ENCODE measurements at regions not wholly inside any gene's neighbourhood (a gene's known extent, or its start where the extent isn't known, plus 50 kb on each side); places are given as distances from the start of the nearest gene placed in this dataset.

DNA sequence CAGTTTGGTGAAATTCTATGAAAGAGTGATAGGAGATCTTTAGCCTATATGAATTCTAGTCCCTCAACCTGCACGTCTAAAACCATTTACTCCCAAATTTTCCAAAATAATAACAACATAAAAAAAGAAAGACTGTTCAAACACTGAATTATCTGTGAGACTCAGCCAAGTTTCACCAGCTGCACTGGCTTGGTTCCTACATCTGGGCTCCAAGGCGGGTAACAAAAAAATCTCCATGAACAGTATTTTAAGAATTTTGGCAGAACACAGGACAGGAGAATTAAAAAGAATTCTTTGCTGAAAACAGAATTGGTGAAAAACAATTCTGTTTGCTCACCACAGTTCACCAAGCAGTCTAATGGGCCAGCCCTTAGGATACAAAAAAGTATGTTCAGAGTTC lies 536.8 kb upstream of the ATP2B1 start:
- DNase-seq (ENCODE audit: extremely low spot score), result no peak
- CTCF ChIA-PET, result no interaction called here
- POLR2A ChIA-PET, result no interaction called here
- TF ChIP-seq, protein P1, sequence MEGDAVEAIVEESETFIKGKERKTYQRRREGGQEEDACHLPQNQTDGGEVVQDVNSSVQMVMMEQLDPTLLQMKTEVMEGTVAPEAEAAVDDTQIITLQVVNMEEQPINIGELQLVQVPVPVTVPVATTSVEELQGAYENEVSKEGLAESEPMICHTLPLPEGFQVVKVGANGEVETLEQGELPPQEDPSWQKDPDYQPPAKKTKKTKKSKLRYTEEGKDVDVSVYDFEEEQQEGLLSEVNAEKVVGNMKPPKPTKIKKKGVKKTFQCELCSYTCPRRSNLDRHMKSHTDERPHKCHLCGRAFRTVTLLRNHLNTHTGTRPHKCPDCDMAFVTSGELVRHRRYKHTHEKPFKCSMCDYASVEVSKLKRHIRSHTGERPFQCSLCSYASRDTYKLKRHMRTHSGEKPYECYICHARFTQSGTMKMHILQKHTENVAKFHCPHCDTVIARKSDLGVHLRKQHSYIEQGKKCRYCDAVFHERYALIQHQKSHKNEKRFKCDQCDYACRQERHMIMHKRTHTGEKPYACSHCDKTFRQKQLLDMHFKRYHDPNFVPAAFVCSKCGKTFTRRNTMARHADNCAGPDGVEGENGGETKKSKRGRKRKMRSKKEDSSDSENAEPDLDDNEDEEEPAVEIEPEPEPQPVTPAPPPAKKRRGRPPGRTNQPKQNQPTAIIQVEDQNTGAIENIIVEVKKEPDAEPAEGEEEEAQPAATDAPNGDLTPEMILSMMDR (IDR thresholded peaks at IDR 0.05; ENCODE audit: control extremely low read depth, extremely low read depth, low read depth, missing control alignments), result no peak

DNA sequence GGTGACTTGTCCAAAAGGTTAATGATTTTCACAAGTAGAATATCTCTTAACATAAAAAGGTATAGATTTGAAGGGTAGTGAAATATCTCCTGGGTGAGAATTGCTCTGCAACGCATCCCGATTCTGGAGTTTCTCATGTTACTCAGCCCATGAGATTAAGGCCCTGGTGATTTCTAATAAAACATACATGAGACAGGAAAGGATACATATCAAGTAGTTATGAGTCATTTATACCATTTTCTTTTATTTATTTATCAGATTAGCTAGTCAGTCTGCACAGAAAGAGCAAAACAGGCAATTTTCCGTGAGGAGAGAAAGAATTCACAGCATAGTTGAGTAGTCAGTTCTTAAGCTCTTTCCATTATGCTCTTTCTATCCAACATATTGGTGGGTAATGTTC lies 535.6 kb upstream of the ATP2B1 start:
- ChIA-PET POLR2A (no interaction called here), CTCF (interaction anchor here (1.4 to 2.0 kb wide), 2 partner anchors 9 to 11 kb away, joined by 4 to 9 read pairs; no protein-coding TSS in a partner anchor)
- TF ChIP-seq, protein P1 (IDR thresholded peaks at IDR 0.05; ENCODE audit: control extremely low read depth, extremely low read depth, low read depth, missing control alignments), result no peak
- no peak for DNase-seq (ENCODE audit: extremely low spot score)

DNA sequence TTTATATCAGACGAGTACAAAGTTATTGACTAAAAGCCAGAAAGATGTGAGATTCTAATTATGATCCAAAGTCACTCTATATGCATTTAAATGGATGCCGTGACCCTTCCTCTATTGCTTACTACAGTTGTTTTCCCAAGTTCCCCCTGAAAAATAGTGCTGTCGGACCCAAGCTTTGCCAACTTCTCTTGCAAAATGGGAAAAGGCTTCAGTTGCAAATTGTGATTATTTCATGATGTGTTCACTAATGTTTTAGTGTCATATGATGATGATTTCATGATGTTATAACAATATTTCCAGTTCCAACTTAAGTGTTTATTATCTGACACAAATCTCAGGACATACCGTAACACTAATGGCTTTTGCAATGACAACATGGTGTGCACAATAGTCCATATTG lies 534.6 kb upstream of the ATP2B1 start:
- CTCF ChIA-PET, result interaction anchor here (2.0 kb wide), 1 partner anchor 10 kb away, joined by 9 read pairs; no protein-coding TSS in a partner anchor
- DNase-seq (ENCODE audit: extremely low spot score), result no peak
- TF ChIP-seq, protein P1 (IDR thresholded peaks at IDR 0.05; ENCODE audit: control extremely low read depth, extremely low read depth, low read depth, missing control alignments), result no peak
- POLR2A ChIA-PET, result no interaction called here

DNA sequence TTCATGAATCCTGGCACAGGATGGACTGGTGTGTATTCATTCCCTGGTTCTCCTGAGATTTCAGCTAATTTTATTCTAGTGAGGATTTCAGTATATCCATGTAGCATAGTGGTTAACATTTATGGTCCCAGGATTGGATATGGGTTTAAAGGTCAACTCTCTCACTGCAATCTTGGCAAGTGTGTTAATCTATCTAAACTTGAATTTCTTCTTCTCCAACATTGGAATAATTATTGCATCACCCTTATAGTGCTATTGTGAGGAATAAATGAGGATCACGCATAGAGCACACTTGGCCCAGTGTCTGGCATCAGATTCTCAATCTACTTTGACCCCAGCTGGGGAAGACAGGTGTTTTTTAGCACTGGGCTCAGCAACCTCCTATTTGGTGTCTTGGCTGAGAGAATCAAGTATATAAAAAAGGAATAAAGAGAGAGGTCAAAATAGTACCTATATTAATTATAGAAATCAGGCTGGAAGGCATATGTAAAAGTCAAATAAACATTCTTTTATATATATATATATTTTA lies 531.2 kb upstream of the ATP2B1 start:
- ChIA-PET CTCF (no interaction called here), POLR2A (no interaction called here)

DNA sequence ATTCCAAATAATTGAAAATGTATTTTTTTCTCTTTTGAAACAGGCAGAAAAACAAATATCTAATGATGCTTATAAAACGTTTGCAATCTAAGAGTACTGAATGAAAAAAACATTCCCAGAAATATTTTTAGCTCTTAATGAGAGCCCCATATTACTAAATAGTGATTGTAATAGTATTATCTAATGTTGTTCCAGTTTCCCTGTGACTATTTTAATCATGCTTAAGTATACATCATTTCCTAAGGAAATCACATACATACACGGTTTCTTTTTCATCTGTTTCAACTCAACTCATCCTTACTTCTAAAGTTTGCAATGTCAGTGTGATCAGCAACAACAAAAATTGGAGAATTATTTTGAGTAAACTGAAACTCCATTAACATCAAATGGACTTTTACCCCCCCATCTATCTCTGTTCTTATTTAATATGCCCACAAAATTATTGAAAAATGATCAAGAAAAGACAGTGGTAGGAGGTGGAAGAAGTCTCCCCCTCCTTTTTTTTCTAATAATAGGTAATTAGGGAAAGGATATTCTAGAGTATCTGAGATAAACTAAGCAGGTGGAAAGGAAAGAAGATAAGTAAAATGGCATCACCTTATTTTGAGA lies 530.1 kb upstream of the ATP2B1 start:
- CTCF ChIA-PET, result interaction anchor here (1.4 kb wide), 1 partner anchor 1219 kb away, joined by 3 read pairs; no protein-coding TSS in a partner anchor
- DNase-seq (ENCODE audit: extremely low spot score), result no peak
- TF ChIP-seq, protein P1 (IDR thresholded peaks at IDR 0.05; ENCODE audit: control extremely low read depth, extremely low read depth, low read depth, missing control alignments), result no peak
- POLR2A ChIA-PET, result no interaction called here

More for the DNA sequence above, 531.2 kb upstream of the ATP2B1 start:
- no peak for DNase-seq (ENCODE audit: extremely low spot score)
- TF ChIP-seq, protein P1 (IDR thresholded peaks at IDR 0.05; ENCODE audit: control extremely low read depth, extremely low read depth, low read depth, missing control alignments), result no peak

DNA sequence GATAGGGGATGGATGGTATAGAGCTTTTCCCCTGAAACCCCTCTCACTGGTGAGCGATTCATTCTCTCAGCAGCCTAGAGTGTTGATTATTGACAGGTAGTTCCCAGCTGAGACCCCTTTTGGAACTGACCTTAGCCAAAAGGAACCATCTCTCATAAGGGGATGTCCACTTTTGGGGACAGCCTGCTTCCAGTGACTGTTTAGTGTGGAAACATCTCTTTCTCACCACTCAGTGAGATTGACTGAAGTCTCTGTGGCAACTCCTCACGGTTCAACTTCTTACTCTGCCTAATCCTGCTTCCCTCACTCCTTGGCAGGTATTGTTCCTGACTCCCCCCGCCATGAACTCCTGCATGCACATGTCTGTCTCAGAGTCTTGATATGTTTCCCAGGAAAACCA lies 529.2 kb upstream of the ATP2B1 start:
- CTCF ChIA-PET, result interaction anchor here (0.9 kb wide), 1 partner anchor 34 kb away, joined by 4 read pairs; no protein-coding TSS in a partner anchor

More for the DNA sequence above, 529.2 kb upstream of the ATP2B1 start:
- TF ChIP-seq, protein P1 (IDR thresholded peaks at IDR 0.05; ENCODE audit: control extremely low read depth, extremely low read depth, low read depth, missing control alignments), result no peak
- POLR2A ChIA-PET, result no interaction called here
- DNase-seq (ENCODE audit: extremely low spot score), result no peak

All from GM10248 (cell line).